Kidney glomerular epithelial cell (primary cell): ENCODE measurements at regions not wholly inside any gene's neighbourhood (a gene's known extent, or its start where the extent isn't known, plus 50 kb on each side); places are given as distances from the start of the nearest gene placed in this dataset.

ENCODE experiments used
- DNase-seq: peaks from one replicate; lab custom pipeline; 2025; lab: John Stamatoyannopoulos, UW

GRCh38 chr6:14635934-14636591 is 518.5 kb downstream of the CD83 start:
- DNase-seq = no peak

GRCh38 chr6:14638435-14638905 is 520.9 kb downstream of the CD83 start:
- DNase-seq = no peak

- no peak for DNase-seq
Observed at GRCh38 chr6:14638906-14639761, 521.6 kb downstream of the CD83 start.

DNA sequence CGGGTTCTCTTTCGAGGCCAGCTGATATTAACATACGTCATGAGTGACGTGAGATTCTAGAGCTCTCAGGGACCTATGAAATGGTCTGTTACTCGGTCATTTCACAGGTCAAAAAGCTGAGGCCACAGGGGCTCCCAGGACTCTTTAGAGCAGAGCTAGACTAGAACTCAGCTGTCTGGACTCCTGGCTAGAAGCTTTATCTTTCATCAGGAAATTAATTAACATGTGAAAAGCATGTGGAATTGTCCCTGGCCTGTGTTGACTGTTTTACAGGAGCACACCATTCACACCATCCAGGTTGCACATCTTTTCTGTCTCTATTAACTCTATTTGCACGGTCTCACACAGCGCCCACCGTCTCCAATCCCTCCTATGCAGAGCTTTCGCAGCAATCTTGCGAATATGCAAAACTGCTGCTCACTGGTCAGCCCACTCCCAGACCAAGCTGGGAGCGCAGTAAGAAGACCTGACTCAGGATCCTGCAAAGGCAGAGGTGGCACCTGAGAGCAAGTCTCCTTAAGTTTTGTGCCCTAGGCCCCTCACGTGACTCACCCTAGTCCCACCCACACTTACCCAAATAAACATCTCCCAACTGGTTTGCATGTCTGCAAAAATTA is 522.5 kb downstream of the CD83 start:
- no peak for DNase-seq

DNA sequence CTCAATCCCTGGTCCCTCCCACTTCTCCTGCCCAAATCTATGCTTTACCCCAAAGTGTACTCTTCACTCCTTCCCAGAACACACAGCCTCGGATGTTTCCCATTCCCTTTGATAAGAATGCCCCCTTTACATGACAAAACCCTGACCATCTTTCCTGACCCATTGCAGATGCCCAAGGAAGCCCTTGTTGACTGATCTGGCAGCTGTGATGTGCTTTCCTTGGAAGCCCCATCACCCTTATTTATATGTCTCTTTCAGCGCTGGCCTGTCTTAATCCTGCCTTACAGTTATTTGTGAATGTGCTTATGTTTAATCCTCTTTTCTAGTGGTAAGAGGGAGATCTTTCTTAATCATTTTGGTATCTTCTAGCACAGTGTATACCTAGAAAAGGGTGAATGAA is 523.1 kb downstream of the CD83 start:
- no peak for DNase-seq

DNA sequence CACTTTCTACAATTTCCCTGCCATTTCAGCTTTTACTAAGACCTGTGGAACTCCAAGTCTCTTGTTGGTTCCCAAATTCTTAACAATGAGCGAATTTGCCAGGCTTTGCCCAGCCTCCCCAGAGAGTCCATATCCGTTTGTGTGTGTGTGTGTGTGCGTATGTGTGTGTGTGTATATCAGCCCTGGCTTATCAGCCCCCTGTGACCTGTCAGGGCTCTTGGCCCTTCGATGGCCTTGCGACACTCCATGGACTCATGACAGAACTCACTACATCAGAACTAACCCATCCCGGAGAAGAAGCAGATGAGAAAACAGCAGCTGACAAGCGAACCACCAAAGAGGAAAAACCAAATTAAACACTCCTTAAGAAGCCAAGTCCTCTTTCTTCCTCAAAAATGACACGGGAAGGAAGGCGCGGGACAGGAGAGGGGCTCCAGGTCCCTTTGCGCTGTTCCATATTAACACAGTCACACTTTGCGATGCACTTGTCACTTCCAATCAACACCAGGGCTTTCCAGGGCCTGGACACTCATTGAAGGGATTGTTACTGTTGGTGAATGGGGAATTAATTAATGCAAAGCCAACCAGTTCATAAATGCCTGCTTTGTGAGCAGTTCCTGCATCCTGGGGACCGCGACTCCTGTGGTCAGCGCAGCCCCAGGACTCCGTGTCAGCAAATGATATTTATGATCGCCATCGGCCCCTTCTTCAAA is 524.0 kb downstream of the CD83 start:
- DNase-seq = no peak

GRCh38 chr6:14642136-14642505 is 524.5 kb downstream of the CD83 start:
- no peak for DNase-seq

GRCh38 chr6:14642842-14643241 is 525.3 kb downstream of the CD83 start:
- DNase-seq = no peak

GRCh38 chr6:14644381-14644780 is 526.8 kb downstream of the CD83 start:
- no peak for DNase-seq

DNA sequence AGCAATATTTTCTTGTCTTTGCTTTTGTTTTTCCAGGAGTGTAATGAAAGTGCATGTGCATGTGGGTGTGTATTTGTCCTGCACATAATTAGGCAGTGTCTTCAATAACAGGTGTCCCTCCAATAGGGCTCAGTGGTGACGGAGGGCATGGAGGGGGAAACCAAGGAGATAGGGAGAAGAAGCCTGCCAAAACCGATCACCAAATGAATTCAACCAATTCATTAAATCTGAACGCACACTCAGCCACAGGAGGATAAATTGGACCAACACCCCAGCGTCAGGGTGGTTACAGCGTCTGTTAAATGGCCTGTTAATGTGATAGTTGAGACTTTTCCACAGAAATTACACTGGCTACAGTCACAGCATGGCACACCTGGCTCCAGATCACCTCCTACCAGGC is 527.6 kb downstream of the CD83 start:
- no peak for DNase-seq

GRCh38 chr6:14645841-14646240 is 528.3 kb downstream of the CD83 start:
- DNase-seq = no peak

GRCh38 chr6:14646371-14646770 is 528.8 kb downstream of the CD83 start:
- no peak for DNase-seq

GRCh38 chr6:14647357-14647756 is 529.8 kb downstream of the CD83 start:
- DNase-seq = no peak

DNA sequence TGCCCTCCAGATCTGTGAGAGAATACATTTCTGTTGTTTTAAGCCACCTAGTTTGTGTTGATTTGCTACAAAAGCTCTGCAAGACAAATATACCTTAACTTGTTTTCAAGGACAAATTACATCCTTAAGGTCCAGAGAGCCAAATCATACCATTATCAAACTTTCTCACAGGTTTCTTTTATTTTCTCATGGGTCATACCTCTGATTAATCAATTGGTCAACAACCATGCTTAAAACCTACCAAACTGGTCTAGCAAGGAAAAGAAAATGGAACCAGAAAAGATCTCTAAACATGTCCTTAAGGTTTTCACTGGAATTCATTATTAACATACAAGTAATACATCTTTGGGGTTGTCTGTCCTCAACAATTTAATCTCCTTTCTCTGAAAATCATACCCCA is 535.0 kb downstream of the CD83 start:
- no peak for DNase-seq

DNA sequence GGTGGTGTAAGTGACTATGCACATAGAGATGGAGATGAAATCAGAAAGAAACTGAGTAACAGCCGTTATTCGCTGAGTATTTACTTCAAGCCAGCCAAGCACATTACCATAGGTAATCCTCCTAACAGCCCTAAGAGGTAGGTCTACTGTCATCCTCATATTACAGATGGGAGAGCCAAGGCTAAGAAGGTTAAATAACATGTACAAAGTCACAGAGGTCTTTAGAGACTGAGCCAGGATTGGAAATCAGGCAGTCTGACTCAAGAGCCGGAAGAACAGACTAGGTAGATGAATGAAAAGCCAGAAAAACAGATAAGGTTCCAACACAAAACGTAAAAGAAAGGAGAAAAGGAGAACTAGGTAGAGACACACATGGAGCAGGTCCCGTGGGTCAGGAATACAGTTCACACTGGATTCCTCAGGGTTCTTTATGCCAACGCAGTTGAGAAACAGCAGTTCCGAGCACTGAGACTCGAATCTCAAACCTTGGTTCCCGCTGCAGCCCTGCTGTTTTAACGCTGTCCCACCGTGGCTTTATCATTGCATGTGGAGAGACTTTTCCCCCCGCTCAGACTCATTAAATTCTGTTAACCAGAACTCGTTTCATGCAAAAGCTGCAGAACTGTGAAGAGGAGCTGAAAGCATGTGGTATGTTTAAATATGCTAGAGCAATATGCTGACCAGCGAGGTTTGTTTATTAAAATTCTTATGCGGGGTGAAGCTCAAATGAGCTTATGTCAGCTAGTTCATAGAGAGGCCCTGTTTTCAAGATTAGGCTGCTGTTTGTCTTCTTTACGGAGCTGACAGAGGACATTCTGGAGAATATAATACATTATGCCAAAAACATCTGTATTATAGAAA is 537.9 kb downstream of the CD83 start:
- DNase-seq = no peak

DNA sequence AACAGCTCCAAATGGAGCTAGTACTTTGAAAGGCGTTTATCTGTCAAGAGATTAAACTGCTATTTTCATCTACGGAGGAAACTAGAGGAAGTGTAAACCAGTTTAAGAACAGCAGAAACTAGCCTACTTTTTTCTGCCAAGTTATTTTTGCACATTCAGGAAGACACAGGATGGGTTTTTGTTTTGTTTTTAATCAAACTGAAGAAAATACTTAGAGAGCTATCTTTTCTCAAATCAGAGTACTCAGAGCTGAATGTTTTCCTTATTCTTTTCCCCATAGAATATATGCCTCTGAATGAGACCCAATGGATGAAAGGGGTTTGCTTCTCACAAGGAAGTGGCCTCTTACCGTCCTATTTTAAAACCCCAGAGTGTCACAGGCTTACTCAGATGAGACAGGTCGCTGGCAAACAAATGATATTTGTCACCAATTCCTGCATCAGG is 538.5 kb downstream of the CD83 start:
- no peak for DNase-seq

- DNase-seq = no peak
Observed at GRCh38 chr6:14656649-14657048, 539.1 kb downstream of the CD83 start.

GRCh38 chr6:14658030-14658429 is 540.5 kb downstream of the CD83 start:
- no peak for DNase-seq

- no peak for DNase-seq
Observed at GRCh38 chr6:14658886-14659561, 541.5 kb downstream of the CD83 start.

DNA sequence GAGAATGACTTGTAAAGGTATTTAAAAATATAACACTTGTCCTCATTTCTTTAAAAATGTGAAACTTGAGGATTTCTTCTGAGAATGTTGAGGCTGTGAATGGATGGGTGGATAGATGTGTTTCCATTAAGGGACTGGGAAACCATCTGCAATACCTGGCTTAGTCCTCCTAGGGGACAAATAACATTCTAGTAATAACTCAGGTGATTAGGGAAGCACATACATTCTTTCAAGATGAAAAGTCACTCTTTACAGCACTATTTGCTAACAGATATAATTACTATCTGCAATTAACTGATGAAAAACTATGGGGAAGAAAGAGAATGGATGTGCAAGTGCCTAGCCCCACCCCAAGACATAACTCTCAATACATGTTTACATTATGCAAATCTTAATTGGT is 542.3 kb downstream of the CD83 start:
- no peak for DNase-seq
